Activated CD4-positive, alpha-beta memory T cell treated with anti-CD3 and anti-CD28 coated beads, Interleukin-2, amount 10 ng/mL, durations not matched to agents 7 days and 5 days (primary cell): ENCODE measurements at regions not wholly inside any gene's neighbourhood (a gene's known extent, or its start where the extent isn't known, plus 50 kb on each side); places are given as distances from the start of the nearest gene placed in this dataset.

Experiments
- CTCF ChIA-PET: fragments of 350-600 bp; sonication (Branson Sonifier 250); formaldehyde crosslinking; loops from one replicate; lab custom pipeline; 2021; ENCODE audit warnings: antibody characterized with exemption, inconsistent platforms; lab: Charles Lee
- POLR2A ChIA-PET: fragments of 350-600 bp; sonication (Branson Sonifier 250); formaldehyde crosslinking; loops from one replicate; lab custom pipeline; 2021; ENCODE audit warnings: antibody characterized with exemption; lab: Charles Lee
- DNase-seq: peaks from one replicate; pipeline ENCODE4 v3.0.0-alpha.2; 2020
- H3K27ac Mint-ChIP-seq: one replicate; pipeline ENCODE4 v1.8.0; 2021; ENCODE audit warnings: mild to moderate bottlenecking, mixed read lengths
- H3K27me3 Mint-ChIP-seq: one replicate; pipeline ENCODE4 v1.8.0; 2021; ENCODE audit warnings: mixed read lengths
- H3K36me3 Mint-ChIP-seq: one replicate; pipeline ENCODE4 v1.8.0; 2021; ENCODE audit warnings: low read depth, mixed read lengths
- H3K4me1 Mint-ChIP-seq: one replicate; pipeline ENCODE4 v1.8.0; 2021; ENCODE audit warnings: mixed read lengths
- H3K4me3 Mint-ChIP-seq: one replicate; pipeline ENCODE4 v1.8.0; 2021; ENCODE audit warnings: mild to moderate bottlenecking, mixed read lengths
- H3K9me3 Mint-ChIP-seq: one replicate; pipeline ENCODE4 v1.8.0; 2021; ENCODE audit warnings: mixed read lengths

DNA sequence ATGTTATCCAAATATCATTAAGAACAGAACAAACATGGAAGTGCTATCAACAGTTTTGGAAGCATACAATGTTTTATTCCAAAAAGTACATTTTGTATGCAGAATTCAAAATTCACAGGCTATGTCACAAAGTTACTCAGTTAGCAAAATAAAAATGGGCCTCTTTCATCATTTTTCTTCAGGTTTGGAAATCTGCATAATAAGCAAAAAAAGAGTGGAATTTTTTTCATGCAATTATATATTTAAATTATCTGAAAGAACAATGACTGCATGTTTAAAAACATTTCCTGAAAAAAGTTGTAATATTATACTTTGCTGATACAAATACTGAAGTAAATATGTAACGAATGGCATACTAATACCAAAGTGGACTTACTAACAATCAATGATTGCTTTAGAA is 161.2 kb upstream of the MBL2 start:
- Mint-ChIP-seq H3K4me3 (no peak overlapping the region), H3K9me3 (no peaks in the 10 kb centered on the region), H3K36me3 (no peaks in the 10 kb centered on the region), H3K27ac (no peak overlapping the region), H3K4me1 (no peaks in the 10 kb centered on the region), H3K27me3 (no peaks in the 10 kb centered on the region)
- ChIA-PET POLR2A (no interaction called here), CTCF (no interaction called here)
- no peak for DNase-seq

DNA sequence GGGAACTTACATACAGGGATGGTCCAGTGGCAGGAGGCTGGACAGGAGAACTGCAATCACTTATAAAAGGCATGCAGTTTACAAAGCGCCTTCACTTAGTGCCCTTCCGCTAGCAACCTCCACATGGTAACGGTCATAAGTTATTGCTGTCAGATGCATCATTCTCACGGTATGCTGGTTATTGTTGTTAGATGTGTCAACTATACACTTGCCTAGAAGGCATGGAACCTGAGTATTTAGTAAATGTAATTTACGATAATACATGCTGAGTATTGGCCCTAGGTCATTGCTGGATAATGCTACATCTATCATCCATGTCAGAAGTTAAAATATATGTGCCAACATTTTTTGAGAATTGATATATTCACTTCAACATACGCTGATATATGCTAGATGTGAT is 155.1 kb upstream of the MBL2 start:
- DNase-seq = no peak
- ChIA-PET CTCF (no interaction called here), POLR2A (no interaction called here)
- no peaks in the 10 kb centered on the region for H3K36me3 Mint-ChIP-seq
- no peaks in the 10 kb centered on the region for H3K9me3 Mint-ChIP-seq
- no peak overlapping the region for H3K4me3 Mint-ChIP-seq
- no peak overlapping the region for H3K27ac Mint-ChIP-seq
- no peaks in the 10 kb centered on the region for H3K4me1 Mint-ChIP-seq
- H3K27me3 Mint-ChIP-seq = no peaks in the 10 kb centered on the region

DNA sequence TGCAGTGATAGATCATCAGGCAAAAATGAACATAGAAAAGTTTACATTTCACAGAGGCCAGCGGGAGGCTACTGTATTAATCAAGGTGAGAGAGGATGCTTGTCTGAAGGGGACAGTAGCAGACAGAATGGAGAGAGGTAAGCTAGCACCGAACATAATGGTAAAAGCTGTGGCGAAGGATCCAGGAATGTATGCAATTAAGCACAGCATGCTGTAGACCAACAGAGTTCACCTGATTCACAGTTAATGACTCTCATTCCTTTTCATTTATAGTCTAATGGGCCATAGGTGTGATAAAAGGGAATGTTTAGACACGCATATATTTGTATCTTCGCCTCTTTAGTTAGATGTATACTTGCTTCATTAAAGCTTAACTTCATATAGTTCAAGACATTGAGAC is 150.9 kb upstream of the MBL2 start:
- Mint-ChIP-seq H3K27ac (no peak overlapping the region), H3K36me3 (no peaks in the 10 kb centered on the region), H3K27me3 (no peaks in the 10 kb centered on the region), H3K9me3 (no peaks in the 10 kb centered on the region), H3K4me1 (no peaks in the 10 kb centered on the region), H3K4me3 (no peak overlapping the region)
- POLR2A ChIA-PET = no interaction called here
- no peak for DNase-seq
- CTCF ChIA-PET = no interaction called here

DNA sequence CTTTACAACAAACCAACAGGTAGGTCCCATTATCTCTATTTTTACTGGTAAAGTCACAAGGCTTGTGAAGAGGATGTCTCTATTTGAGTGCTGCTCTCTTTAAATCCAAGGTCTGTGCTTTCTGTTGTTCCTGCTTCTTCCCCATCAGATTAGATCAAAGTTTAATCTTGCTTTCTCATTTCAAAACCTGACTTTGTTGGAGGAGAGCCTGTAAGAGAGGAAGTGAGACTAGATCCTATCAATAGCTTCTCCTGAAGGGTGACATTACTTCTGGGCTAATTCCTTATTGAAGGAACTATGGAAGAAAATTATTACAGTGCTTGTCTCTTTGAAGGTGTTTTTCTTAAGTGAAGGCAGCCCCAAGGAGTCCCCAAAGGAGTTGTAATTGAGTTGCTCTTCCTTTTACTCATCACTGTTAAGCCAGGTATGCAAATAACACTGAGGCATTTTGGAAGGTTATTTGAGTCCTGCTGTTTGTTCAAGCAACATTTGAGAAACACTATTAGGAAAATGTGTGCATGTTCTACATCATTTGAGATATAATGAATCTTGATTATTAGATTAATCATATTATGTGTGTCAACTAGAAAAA is 146.2 kb upstream of the MBL2 start:
- Mint-ChIP-seq H3K4me1 (no peaks in the 10 kb centered on the region), H3K4me3 (no peak overlapping the region), H3K27me3 (no peaks in the 10 kb centered on the region), H3K9me3 (no peaks in the 10 kb centered on the region), H3K36me3 (no peaks in the 10 kb centered on the region), H3K27ac (no peak overlapping the region)
- ChIA-PET CTCF (no interaction called here), POLR2A (no interaction called here)
- DNase-seq = no peak

DNA sequence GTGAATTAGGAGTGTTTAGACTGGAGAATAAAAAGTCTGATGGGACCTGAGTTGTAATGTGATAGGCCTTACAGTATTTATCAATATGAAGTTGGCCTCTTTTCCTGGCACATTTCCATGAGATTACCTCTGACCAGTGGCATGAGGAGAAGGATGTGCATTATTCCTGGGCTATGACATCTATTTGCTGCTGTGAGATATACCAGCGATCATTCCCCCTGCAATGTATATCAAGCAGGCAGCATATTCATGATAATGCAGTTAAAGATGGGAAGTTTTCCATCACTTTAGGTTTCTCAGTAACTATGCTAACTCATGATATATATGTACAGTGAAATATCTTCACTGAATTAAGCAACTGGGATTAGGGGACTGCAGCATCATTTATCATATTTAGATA is 142.8 kb upstream of the MBL2 start:
- Mint-ChIP-seq H3K4me3 (no peak overlapping the region), H3K36me3 (no peaks in the 10 kb centered on the region), H3K27me3 (no peaks in the 10 kb centered on the region), H3K27ac (no peak overlapping the region), H3K9me3 (peaks cover 3% of the 10 kb centered on the region), H3K4me1 (no peaks in the 10 kb centered on the region)
- ChIA-PET CTCF (no interaction called here), POLR2A (no interaction called here)
- DNase-seq = no peak

DNA sequence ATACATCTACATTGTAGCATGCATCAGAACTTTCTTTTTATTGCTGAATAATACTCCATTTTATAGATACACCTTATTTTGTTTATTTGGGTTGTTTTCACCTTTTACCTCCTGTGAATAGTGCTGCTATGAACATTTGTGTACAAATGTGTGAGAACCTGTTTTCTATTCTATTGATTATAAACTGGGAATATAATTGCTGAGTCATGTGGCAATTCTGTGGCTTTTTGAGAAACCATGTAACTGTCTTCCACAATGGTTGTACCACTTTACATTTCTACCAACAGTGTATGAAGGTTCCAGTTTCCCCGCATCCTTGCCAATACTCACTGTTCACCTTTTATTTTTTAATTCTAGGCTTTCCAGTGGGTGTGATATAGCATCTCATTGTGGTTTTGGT is 138.6 kb upstream of the MBL2 start:
- Mint-ChIP-seq H3K36me3 (no peaks in the 10 kb centered on the region), H3K9me3 (peaks cover 11% of the 10 kb centered on the region), H3K4me1 (no peaks in the 10 kb centered on the region), H3K27me3 (no peaks in the 10 kb centered on the region), H3K27ac (no peak overlapping the region), H3K4me3 (no peak overlapping the region)
- ChIA-PET CTCF (interaction anchor here (0.5 kb wide), 1 partner anchor 390 kb away, joined by 3 read pairs; no protein-coding TSS in a partner anchor), POLR2A (no interaction called here)
- no peak for DNase-seq

DNA sequence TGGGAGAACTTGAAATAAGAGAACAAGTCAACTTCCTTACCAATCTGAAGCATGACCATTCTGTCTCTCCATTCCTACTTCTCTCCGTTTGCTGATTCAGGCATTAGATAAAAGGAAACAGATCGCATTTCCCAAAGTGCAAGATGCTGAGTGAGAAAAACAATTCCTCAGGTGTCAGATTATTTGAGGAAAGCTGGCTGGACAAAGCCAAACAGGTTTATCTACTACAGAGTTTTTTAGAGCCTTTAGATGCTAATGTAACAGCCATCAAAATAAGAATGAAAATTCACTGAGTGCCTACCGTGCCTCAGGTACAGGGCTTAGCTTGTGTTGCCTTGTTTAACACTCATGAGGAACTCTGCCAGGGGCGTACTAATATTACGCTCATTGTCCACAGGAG is 135.9 kb upstream of the MBL2 start:
- ChIA-PET POLR2A (no interaction called here), CTCF (no interaction called here)
- Mint-ChIP-seq H3K27ac (no peak overlapping the region), H3K9me3 (peaks cover 13% of the 10 kb centered on the region), H3K27me3 (no peaks in the 10 kb centered on the region), H3K4me3 (no peak overlapping the region), H3K4me1 (no peaks in the 10 kb centered on the region), H3K36me3 (no peaks in the 10 kb centered on the region)
- DNase-seq = no peak

DNA sequence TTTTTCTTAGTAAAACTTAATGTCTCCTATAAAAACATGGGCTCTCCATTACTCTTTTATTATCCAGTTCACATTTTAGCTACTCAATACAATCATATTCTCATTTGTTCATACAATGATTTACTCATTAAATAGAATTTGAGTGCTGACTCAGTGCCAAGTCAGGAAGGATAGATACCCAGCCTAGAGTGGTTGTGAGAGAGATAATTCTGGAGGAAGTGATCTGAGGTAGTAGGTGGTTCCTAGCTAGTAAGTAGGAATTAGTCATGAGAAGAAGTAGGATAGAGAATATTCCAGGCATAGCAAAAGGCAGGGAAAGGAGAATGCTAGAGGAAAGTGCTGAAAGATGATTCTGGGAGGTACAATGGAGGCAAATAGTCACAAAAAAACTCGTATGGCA is 133.5 kb upstream of the MBL2 start:
- CTCF ChIA-PET = no interaction called here
- Mint-ChIP-seq H3K4me3 (no peak overlapping the region), H3K27me3 (no peaks in the 10 kb centered on the region), H3K4me1 (no peaks in the 10 kb centered on the region), H3K36me3 (no peaks in the 10 kb centered on the region), H3K9me3 (peaks cover 10% of the 10 kb centered on the region), H3K27ac (no peak overlapping the region)
- no peak for DNase-seq
- POLR2A ChIA-PET = no interaction called here

DNA sequence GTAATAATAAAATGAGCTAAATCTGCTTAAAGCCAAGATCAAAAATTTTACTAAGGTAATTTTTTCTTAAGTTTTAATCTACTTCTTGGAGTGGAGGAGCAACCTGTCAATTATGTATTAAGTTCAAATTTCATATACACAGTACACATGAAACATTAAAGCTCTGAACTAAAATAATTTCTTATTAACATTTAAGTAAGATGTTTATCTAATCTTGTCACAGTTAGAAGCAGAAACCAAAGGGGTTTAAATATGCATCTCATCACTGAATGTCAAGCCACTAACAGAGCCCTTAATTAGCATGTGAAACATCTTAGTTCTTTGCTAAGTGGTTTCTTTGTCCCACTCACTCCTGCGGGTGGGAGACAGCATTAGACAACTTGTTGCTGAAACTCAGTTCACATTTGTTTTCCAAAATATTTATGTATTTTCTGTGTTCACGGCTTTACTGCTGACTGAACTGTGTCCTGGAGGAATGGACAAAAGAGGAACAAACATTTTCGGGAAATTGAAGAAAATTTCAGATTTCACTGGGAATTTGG is 130.9 kb upstream of the MBL2 start:
- Mint-ChIP-seq H3K4me3 (no peak overlapping the region), H3K4me1 (no peaks in the 10 kb centered on the region), H3K36me3 (no peaks in the 10 kb centered on the region), H3K9me3 (peaks cover 10% of the 10 kb centered on the region), H3K27ac (no peak overlapping the region), H3K27me3 (no peaks in the 10 kb centered on the region)
- ChIA-PET CTCF (no interaction called here), POLR2A (no interaction called here)
- DNase-seq = no peak

DNA sequence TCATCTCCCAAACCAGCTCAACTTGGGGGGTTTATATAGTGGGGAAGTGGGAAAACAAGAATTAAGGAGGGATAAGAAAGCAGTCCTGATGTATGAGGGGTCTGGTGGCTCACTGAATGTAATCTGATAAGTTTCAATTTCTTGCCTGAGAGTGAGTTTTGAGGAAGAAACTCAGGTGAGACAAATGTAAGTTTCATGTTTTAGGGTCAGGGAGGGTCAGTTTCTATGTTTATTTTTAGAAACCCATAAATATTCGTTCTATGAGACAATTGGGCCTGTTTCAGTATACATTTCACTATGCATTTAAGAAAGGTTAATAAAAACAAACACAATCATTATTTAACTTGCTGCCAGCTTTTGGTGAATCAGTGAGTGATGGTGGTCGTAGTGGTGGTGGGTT is 128.0 kb upstream of the MBL2 start:
- no peaks in the 10 kb centered on the region for H3K4me1 Mint-ChIP-seq
- no peak for DNase-seq
- no peaks in the 10 kb centered on the region for H3K27me3 Mint-ChIP-seq
- H3K27ac Mint-ChIP-seq = no peak overlapping the region
- H3K36me3 Mint-ChIP-seq = no peaks in the 10 kb centered on the region
- H3K4me3 Mint-ChIP-seq = no peak overlapping the region
- POLR2A ChIA-PET = no interaction called here
- H3K9me3 Mint-ChIP-seq = peaks cover 5% of the 10 kb centered on the region
- CTCF ChIA-PET = no interaction called here

DNA sequence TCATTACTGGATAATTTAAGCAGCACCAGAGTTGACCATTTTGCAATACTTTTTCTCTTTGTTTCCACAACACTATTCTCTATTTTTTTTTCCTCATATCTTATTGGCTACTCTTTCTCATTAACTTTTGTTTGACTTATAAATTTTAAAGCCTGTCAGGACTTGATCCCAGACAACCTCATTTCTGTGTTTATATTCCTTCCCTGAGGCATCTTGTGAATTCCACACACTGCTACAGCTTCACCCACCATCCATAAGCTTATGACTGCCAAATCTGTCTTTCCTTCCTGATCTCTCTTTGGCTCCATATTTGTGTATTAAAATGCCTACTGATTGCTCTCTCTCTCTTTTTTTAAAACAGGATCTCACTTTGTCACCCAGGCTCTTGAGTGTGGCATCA is 124.6 kb upstream of the MBL2 start:
- H3K36me3 Mint-ChIP-seq = no peaks in the 10 kb centered on the region
- no peak for DNase-seq
- H3K27ac Mint-ChIP-seq = no peak overlapping the region
- peaks cover 7% of the 10 kb centered on the region for H3K9me3 Mint-ChIP-seq
- no peak overlapping the region for H3K4me3 Mint-ChIP-seq
- no peaks in the 10 kb centered on the region for H3K4me1 Mint-ChIP-seq
- CTCF ChIA-PET = no interaction called here
- POLR2A ChIA-PET = no interaction called here
- no peaks in the 10 kb centered on the region for H3K27me3 Mint-ChIP-seq

DNA sequence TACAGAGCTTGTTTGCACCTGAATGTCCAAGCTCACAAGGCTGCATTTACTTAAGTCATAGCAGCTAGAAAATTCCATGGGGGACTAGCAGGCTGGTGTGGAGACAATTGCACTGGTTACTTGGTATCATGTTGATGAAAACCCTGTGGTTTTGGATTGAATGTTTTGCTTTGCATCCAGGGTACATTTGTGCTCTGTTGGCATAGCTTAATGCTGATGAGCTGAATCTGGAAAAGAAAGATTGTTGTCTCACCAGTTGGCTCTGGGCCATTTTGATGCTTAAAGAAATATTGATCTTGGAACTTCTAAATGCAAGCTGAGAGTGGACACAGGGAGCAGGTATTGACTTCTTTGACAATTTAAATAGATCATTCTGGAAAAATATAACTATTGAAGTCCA is 122.5 kb upstream of the MBL2 start:
- no peak for DNase-seq
- Mint-ChIP-seq H3K27ac (no peak overlapping the region), H3K4me3 (no peak overlapping the region), H3K36me3 (no peaks in the 10 kb centered on the region), H3K27me3 (no peaks in the 10 kb centered on the region), H3K4me1 (no peaks in the 10 kb centered on the region), H3K9me3 (peaks cover 8% of the 10 kb centered on the region)
- ChIA-PET CTCF (no interaction called here), POLR2A (no interaction called here)

DNA sequence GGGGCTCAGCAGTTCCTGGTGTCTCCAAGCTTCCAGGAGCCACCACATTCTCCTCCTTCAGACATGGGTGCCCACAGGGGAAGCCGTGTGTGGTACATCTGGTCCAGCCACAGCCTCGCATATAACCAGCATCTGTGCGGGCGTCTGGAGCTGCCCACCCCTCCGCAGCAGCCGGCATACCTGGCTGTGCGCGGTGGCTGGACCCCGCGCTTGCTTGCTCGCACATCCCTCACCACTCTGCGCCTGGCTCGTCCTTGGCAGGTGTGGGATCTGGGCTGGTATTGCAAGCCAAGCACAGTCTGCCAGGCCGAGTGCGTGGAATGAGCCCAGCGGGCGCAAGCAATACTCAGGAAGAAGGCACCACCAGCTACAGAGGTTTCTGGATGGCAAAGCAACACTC is 117.7 kb upstream of the MBL2 start:
- DNase-seq = no peak
- ChIA-PET POLR2A (no interaction called here), CTCF (no interaction called here)
- Mint-ChIP-seq H3K36me3 (no peaks in the 10 kb centered on the region), H3K27ac (no peak overlapping the region), H3K4me3 (no peak overlapping the region), H3K9me3 (peaks cover 3% of the 10 kb centered on the region), H3K4me1 (no peaks in the 10 kb centered on the region), H3K27me3 (no peaks in the 10 kb centered on the region)

DNA sequence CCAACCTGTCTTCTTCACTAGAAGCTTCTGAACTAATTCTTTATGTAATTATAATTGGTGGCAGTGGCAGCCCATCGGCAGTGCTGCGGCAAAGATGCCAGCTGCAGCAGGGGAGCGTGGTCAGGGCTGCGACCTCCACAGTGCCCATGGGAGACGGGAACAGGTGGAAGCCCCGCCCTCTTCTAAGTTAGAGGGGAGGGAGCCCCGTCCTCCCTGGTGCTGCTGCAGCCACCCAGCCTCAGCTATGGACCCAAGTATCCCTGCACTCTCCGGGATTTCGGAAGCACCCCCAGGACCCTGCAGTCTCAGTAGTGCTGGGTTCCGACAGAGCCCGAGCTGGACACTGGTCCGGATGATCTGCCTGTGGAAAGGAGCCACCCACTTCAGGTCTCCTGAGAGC is 117.0 kb upstream of the MBL2 start:
- CTCF ChIA-PET = no interaction called here
- Mint-ChIP-seq H3K4me1 (no peaks in the 10 kb centered on the region), H3K27me3 (no peaks in the 10 kb centered on the region), H3K4me3 (no peak overlapping the region), H3K9me3 (peaks cover 3% of the 10 kb centered on the region), H3K36me3 (no peaks in the 10 kb centered on the region), H3K27ac (no peak overlapping the region)
- POLR2A ChIA-PET = no interaction called here
- no peak for DNase-seq
